HepG2 (cell line): ENCODE measurements at regions not wholly inside any gene's neighbourhood (a gene's known extent, or its start where the extent isn't known, plus 50 kb on each side); places are given as distances from the start of the nearest gene placed in this dataset.

Experiments used
- ATAC-seq: fragments of 200-7000 bp; cut with Tn5 transposase; 3 replicates; pipeline ENCODE4 v1.9.1; 2020; ENCODE audit warnings: mild to moderate bottlenecking, moderate library complexity
- BruUV-seq: library from RNA; stranded (reverse); fragments of 400-500 nt; replicated peaks from 2 replicates; lab custom pipeline; 2021; lab: Mats Ljungman, UMichigan
- CTCF ChIA-PET: fragments of 300-600 bp; formaldehyde crosslinking; extraction: SDS; loops from one replicate; lab custom pipeline; 2021; ENCODE audit warnings: low total read pairs, inconsistent platforms, low intra/inter-chr PET ratio; lab: Yijun Ruan, JAX
- POLR2A ChIA-PET: fragments of 350-600 bp; sonication (Branson Sonifier 250); formaldehyde crosslinking; loops from one replicate; lab custom pipeline; 2020; ENCODE audit warnings: antibody characterized with exemption, inconsistent platforms; lab: Yijun Ruan, JAX
- DNase-seq: peaks from one replicate; pipeline ENCODE4 v3.0.0-alpha.2; 2015; ENCODE audit warnings: low spot score
- FAIRE-seq: peaks from 3 replicates; lab custom pipeline; 2011; peaks lifted over from hg19 to GRCh38; lab: Jason Lieb, UNC
- H2AFZ ChIP-seq: one replicate; pipeline ENCODE4 v1.6.1; 2011; ENCODE audit warnings: low read length, inconsistent platforms
- H3K27ac ChIP-seq: fragments of 300-600 bp; 3 replicates; pipeline ENCODE4 v1.8.0; 2011; ENCODE audit warnings: mixed run types, mild to moderate bottlenecking, mixed read lengths, low read length, inconsistent platforms; ENCODE audit not compliant: insufficient read depth; ENCODE audit errors: extremely low read length
- H3K27me3 ChIP-seq, 2 experiments: fragments of 200-600 bp in 1 of 2; 2 replicates in 1 of 2; 3 replicates in 1 of 2; pipeline versions ENCODE4 v1.6.0 to v1.8.0; 2011; ENCODE audit warnings: low read length in 2 of 2, mild to moderate bottlenecking in 2 of 2, moderate library complexity in 2 of 2, inconsistent platforms in 1 of 2; ENCODE audit not compliant: insufficient read depth in 2 of 2, control insufficient read depth in 1 of 2
- H3K36me3 ChIP-seq, 2 experiments: fragments of 200-600 bp in 1 of 2; replicated peaks in 1 of 2; 2 replicates in 1 of 2; 3 replicates in 1 of 2; pipeline versions ENCODE4 v1.5.1 to v1.8.0; 2011; ENCODE audit warnings: low read length in 2 of 2, inconsistent platforms in 1 of 2; ENCODE audit not compliant: insufficient read depth in 2 of 2, control insufficient read depth in 1 of 2
- H3K4me1 ChIP-seq: 2 replicates; pipeline ENCODE4 v1.5.1; 2012; ENCODE audit warnings: low read length, inconsistent platforms; ENCODE audit not compliant: insufficient read depth
- H3K4me2 ChIP-seq: 2 replicates; pipeline ENCODE4 v1.6.0; 2011; ENCODE audit warnings: low read depth, low read length, inconsistent platforms
- H3K4me3 ChIP-seq, 3 experiments: fragments of 200-600 bp in 1 of 3; sonication (generic), shearing (Covaris generic) in 1 of 3; replicated peaks in 1 of 3; 2 replicates each; pipeline ENCODE4 v1.5.1; 2011 to 2016; ENCODE audit warnings: low read length in 3 of 3, inconsistent platforms in 2 of 3, low read depth in 2 of 3, mild to moderate bottlenecking in 2 of 3, control low read depth in 1 of 3, mixed read lengths in 1 of 3; ENCODE audit not compliant: insufficient read depth in 1 of 3
- H3K79me2 ChIP-seq: one replicate; pipeline ENCODE4 v1.6.1; 2011; ENCODE audit warnings: low read length, inconsistent platforms; ENCODE audit not compliant: insufficient read depth
- H3K9ac ChIP-seq: 2 replicates; pipeline ENCODE4 v1.6.0; 2011; ENCODE audit warnings: mild to moderate bottlenecking, low read depth, low read length, inconsistent platforms; ENCODE audit not compliant: insufficient read depth
- H3K9me3 ChIP-seq: 2 replicates; pipeline ENCODE4 v1.5.1; 2012; ENCODE audit warnings: mild to moderate bottlenecking, low read length
- H4K20me1 ChIP-seq: 2 replicates; pipeline ENCODE4 v1.6.0; 2011; ENCODE audit warnings: inconsistent platforms, mild to moderate bottlenecking, low read length, moderate library complexity; ENCODE audit not compliant: insufficient read depth
- BRD4 ChIP-seq: sonication (generic); formaldehyde crosslinking; IDR thresholded peaks from 2 replicates; pipeline ENCODE4 v1.4.0; 2020; ENCODE audit warnings: missing genetic modification reagents
- CENPX ChIP-seq: sonication (generic); formaldehyde crosslinking; IDR thresholded peaks from 2 replicates; pipeline ENCODE4 v1.9.0; 2021; ENCODE audit warnings: mild to moderate bottlenecking, missing genetic modification reagents, moderate library complexity
- DR1 ChIP-seq: sonication (generic); formaldehyde crosslinking; IDR thresholded peaks from 2 replicates; pipeline ENCODE4 v1.8.0; 2021; ENCODE audit warnings: mild to moderate bottlenecking, missing genetic modification reagents, inconsistent platforms
- HES4 ChIP-seq: sonication (generic); formaldehyde crosslinking; IDR thresholded peaks from 2 replicates; pipeline ENCODE4 v1.9.0; 2021; ENCODE audit warnings: mild to moderate bottlenecking, missing genetic modification reagents, borderline replicate concordance
- ONECUT2 ChIP-seq: sonication (generic); formaldehyde crosslinking; IDR thresholded peaks from 2 replicates; pipeline ENCODE4 v1.4.0; 2020; ENCODE audit warnings: missing genetic modification reagents
- XBP1 ChIP-seq: sonication (generic); formaldehyde crosslinking; IDR thresholded peaks from 2 replicates; pipeline ENCODE4 v1.5.0; 2020; ENCODE audit warnings: missing genetic modification reagents
- YY1 ChIP-seq: IDR thresholded peaks from 2 replicates; pipeline ENCODE4 v1.6.1; 2011; ENCODE audit warnings: low read length, low read depth, moderate library complexity, mild to moderate bottlenecking; ENCODE audit not compliant: insufficient read depth, insufficient replicate concordance
- ZBTB34 ChIP-seq: sonication (generic); formaldehyde crosslinking; IDR thresholded peaks from 2 replicates; pipeline ENCODE4 v1.8.0; 2022; ENCODE audit warnings: mild to moderate bottlenecking, missing genetic modification reagents
- ZNF512B ChIP-seq: sonication (generic); formaldehyde crosslinking; IDR thresholded peaks from 2 replicates; pipeline ENCODE4 v1.5.1; 2020; ENCODE audit warnings: missing genetic modification reagents, mild to moderate bottlenecking, borderline replicate concordance
- ZNF576 ChIP-seq: sonication (generic); formaldehyde crosslinking; IDR thresholded peaks from 2 replicates; pipeline ENCODE4 v1.4.0; 2020; ENCODE audit warnings: mild to moderate bottlenecking, missing genetic modification reagents
- ZNF619 ChIP-seq: sonication (generic); formaldehyde crosslinking; IDR thresholded peaks from 2 replicates; pipeline ENCODE4 v1.4.0; 2020; ENCODE audit warnings: mild to moderate bottlenecking, missing genetic modification reagents
- ZNF713 ChIP-seq: sonication (generic); formaldehyde crosslinking; IDR thresholded peaks from 2 replicates; pipeline ENCODE4 v1.4.0; 2020; ENCODE audit warnings: mild to moderate bottlenecking, missing genetic modification reagents
- ZNF792 ChIP-seq: IDR thresholded peaks from 2 replicates; pipeline ENCODE4 v1.6.1; 2016
- WGBS: methylation state at CpG from one replicate; pipeline ENCODE4 v1.1.6; 2017; ENCODE audit warnings: low lambda C conversion rate; 5-methylcytosine and 5-hydroxymethylcytosine counted together
- in situ Hi-C: cut with HindIII; loops from 2 replicates; pipeline ENCODE4 v1.10.0; 2017; ENCODE audit warnings: low pct_unique_long_range_greater_than_20kb; ENCODE audit not compliant: extremely low pct_ligation_motif_present
- intact Hi-C: fragments of 100-400 bp; cut with micrococcal nuclease; formaldehyde crosslinking; loops from one replicate; pipeline ENCODE4 v1.10.0; 2022; ENCODE audit not compliant: unreplicated experiment
- TF ChIP-seq, protein P1 (sequence below): sonication (generic); formaldehyde crosslinking; IDR thresholded peaks from 2 replicates; pipeline ENCODE4 v1.4.0; 2020; ENCODE audit warnings: mild to moderate bottlenecking, missing genetic modification reagents
- TF ChIP-seq, protein P2 (sequence below): sonication (generic); formaldehyde crosslinking; IDR thresholded peaks from 2 replicates; pipeline ENCODE4 v1.5.1; 2020; ENCODE audit warnings: missing genetic modification reagents, mild to moderate bottlenecking, borderline replicate concordance
- TF ChIP-seq, protein P3 (sequence below): sonication (generic); formaldehyde crosslinking; IDR thresholded peaks from 2 replicates; pipeline ENCODE4 v1.4.0; 2020; ENCODE audit warnings: mild to moderate bottlenecking, missing genetic modification reagents

DNA sequence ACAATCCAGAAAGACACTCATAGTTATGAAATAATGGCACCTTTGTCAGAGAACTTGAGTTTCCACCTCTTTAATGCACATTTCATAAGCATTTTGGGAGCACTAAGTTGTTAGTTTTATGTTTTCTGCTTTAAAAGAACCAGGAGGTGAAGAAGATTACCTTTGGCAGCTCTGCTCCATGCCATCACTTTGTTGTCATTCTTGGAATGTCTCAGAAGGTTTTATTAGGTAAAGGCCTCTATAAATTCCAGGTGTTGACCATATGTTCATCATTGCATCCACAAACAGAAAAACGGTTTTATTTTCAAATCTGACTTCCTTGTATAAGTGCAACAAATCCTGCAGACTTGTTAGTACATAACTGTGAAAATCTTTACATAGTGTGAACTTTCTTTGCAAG lies 424.8 kb downstream of the MDFIC start (continued):
- TF ChIP-seq BRD4 (CRISPR knock-in tag) = no peak
- no peak for TF ChIP-seq DR1 (CRISPR knock-in tag)
- TF ChIP-seq CENPX (CRISPR knock-in tag) = no peak
- no peak for TF ChIP-seq XBP1 (CRISPR knock-in tag)
- no peak for TF ChIP-seq ONECUT2 (CRISPR knock-in tag)
- no peak for TF ChIP-seq ZBTB34 (CRISPR knock-in tag)
- no peak for TF ChIP-seq ZNF619 (CRISPR knock-in tag)
- TF ChIP-seq, all 625 proteins: peak for 0

GRCh38 chr7:115340828-115341227 lies 418.9 kb downstream of the MDFIC start:
- ChIA-PET CTCF (no interaction called here), POLR2A (no interaction called here)
- FAIRE-seq (no peak), DNase-seq (no peak), ATAC-seq (no peak)
- no peaks in the 10 kb centered on the region for H3K79me2 ChIP-seq
- no peaks in the 10 kb centered on the region for H4K20me1 ChIP-seq
- BruUV-seq = no TSS peak
- no peak overlapping the region for H3K4me3 ChIP-seq
- H3K27me3 ChIP-seq = no peaks in the 10 kb centered on the region
- no peak overlapping the region for H3K4me2 ChIP-seq
- H3K36me3 ChIP-seq = no peaks in the 10 kb centered on the region
- H2AFZ ChIP-seq = no peak overlapping the region
- no peaks in the 10 kb centered on the region for H3K9me3 ChIP-seq
- 5% methylated on average over 4 of the region's 4 CpGs for WGBS
- in situ Hi-C loops (no loop called here), intact Hi-C loops (no loop called here)
- no peaks in the 10 kb centered on the region for H3K4me1 ChIP-seq
- H3K27ac ChIP-seq = no peak overlapping the region
- H3K9ac ChIP-seq = no peak overlapping the region
- no peak for TF ChIP-seq ZNF713 (CRISPR knock-in tag)
- TF ChIP-seq YY1 = no peak
- TF ChIP-seq HES4 = no peak
- TF ChIP-seq, protein P1, sequence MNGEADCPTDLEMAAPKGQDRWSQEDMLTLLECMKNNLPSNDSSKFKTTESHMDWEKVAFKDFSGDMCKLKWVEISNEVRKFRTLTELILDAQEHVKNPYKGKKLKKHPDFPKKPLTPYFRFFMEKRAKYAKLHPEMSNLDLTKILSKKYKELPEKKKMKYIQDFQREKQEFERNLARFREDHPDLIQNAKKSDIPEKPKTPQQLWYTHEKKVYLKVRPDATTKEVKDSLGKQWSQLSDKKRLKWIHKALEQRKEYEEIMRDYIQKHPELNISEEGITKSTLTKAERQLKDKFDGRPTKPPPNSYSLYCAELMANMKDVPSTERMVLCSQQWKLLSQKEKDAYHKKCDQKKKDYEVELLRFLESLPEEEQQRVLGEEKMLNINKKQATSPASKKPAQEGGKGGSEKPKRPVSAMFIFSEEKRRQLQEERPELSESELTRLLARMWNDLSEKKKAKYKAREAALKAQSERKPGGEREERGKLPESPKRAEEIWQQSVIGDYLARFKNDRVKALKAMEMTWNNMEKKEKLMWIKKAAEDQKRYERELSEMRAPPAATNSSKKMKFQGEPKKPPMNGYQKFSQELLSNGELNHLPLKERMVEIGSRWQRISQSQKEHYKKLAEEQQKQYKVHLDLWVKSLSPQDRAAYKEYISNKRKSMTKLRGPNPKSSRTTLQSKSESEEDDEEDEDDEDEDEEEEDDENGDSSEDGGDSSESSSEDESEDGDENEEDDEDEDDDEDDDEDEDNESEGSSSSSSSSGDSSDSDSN (CRISPR knock-in tag) = no peak
- no peak for TF ChIP-seq ZNF512B (CRISPR knock-in tag)
- TF ChIP-seq, protein P2, sequence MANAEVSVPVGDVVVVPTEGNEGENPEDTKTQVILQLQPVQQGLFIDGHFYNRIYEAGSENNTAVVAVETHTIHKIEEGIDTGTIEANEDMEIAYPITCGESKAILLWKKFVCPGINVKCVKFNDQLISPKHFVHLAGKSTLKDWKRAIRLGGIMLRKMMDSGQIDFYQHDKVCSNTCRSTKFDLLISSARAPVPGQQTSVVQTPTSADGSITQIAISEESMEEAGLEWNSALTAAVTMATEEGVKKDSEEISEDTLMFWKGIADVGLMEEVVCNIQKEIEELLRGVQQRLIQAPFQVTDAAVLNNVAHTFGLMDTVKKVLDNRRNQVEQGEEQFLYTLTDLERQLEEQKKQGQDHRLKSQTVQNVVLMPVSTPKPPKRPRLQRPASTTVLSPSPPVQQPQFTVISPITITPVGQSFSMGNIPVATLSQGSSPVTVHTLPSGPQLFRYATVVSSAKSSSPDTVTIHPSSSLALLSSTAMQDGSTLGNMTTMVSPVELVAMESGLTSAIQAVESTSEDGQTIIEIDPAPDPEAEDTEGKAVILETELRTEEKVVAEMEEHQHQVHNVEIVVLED = no peak
- no peak for TF ChIP-seq ZNF576 (CRISPR knock-in tag)
- TF ChIP-seq, protein P3, sequence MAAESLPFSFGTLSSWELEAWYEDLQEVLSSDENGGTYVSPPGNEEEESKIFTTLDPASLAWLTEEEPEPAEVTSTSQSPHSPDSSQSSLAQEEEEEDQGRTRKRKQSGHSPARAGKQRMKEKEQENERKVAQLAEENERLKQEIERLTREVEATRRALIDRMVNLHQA (CRISPR knock-in tag) = no peak
- no peak for TF ChIP-seq ZNF792 (CRISPR knock-in tag)
